SK-N-SH treated with all-trans-retinoic acid at 6 μM for 48 hours (cell line): ENCODE measurements at regions not wholly inside any gene's neighbourhood (a gene's known extent, or its start where the extent isn't known, plus 50 kb on each side); places are given as distances from the start of the nearest gene placed in this dataset.

Experiments used
- ATAC-seq: fragments of 200-7000 bp; cut with Tn5 transposase; 3 replicates; pipeline ENCODE4 v1.9.1; 2020; ENCODE audit warnings: mild to moderate bottlenecking, moderate library complexity
- ARNTL ChIP-seq: fragments of 450-650 bp; formaldehyde crosslinking; IDR thresholded peaks from 2 replicates; pipeline ENCODE4 v1.5.0; 2020; ENCODE audit warnings: low read depth, mild to moderate bottlenecking, moderate library complexity, borderline replicate concordance
- BACH2 ChIP-seq: fragments of 250-450 bp; sonication (Bioruptor Pico); IDR thresholded peaks from 2 replicates; pipeline ENCODE4 v1.9.0; 2021; ENCODE audit warnings: mild to moderate bottlenecking, borderline replicate concordance
- CSDC2 ChIP-seq: fragments of 250-450 bp; sonication (Bioruptor Pico); IDR thresholded peaks from 2 replicates; pipeline ENCODE4 v1.5.0; 2020; ENCODE audit warnings: mild to moderate bottlenecking, moderate library complexity
- ESRRG ChIP-seq: fragments of 250-450 bp; sonication (Bioruptor Pico); IDR thresholded peaks from 2 replicates; pipeline ENCODE4 v1.6.1; 2021; ENCODE audit warnings: mild to moderate bottlenecking
- GLIS3 ChIP-seq: fragments of 250-450 bp; sonication (Bioruptor Pico); IDR thresholded peaks from 2 replicates; pipeline ENCODE4 v1.5.0; 2020; ENCODE audit warnings: mild to moderate bottlenecking, moderate library complexity
- ISL1 ChIP-seq: fragments of 250-450 bp; sonication (Bioruptor Pico); IDR thresholded peaks from 2 replicates; pipeline ENCODE4 v2.1.2; 2022; ENCODE audit warnings: mild to moderate bottlenecking, moderate library complexity
- OSR1 ChIP-seq: fragments of 250-450 bp; sonication (Bioruptor Pico); IDR thresholded peaks from 2 replicates; pipeline ENCODE4 v1.8.0; 2022; ENCODE audit warnings: moderate library complexity, mild to moderate bottlenecking, inconsistent platforms
- PPARA ChIP-seq: fragments of 250-450 bp; sonication (Bioruptor Pico); IDR thresholded peaks from 2 replicates; pipeline ENCODE4 v1.5.0; 2020; ENCODE audit warnings: mild to moderate bottlenecking, borderline replicate concordance
- RARB ChIP-seq: fragments of 250-450 bp; sonication (Bioruptor Pico); IDR thresholded peaks from 2 replicates; pipeline ENCODE4 v1.8.0; 2021; ENCODE audit warnings: mild to moderate bottlenecking, moderate library complexity
- SNAI2 ChIP-seq: fragments of 250-450 bp; sonication (Bioruptor Pico); IDR thresholded peaks from 2 replicates; pipeline ENCODE4 v1.5.0; 2020; ENCODE audit warnings: mild to moderate bottlenecking, moderate library complexity
- TCF4 ChIP-seq: fragments of 250-450 bp; sonication (Bioruptor Pico); IDR thresholded peaks from 2 replicates; pipeline ENCODE4 v1.8.0; 2021; ENCODE audit warnings: mild to moderate bottlenecking, moderate library complexity, borderline replicate concordance
- TOX ChIP-seq: fragments of 250-450 bp; sonication (Bioruptor Pico); IDR thresholded peaks from 2 replicates; pipeline ENCODE4 v1.8.0; 2021; ENCODE audit warnings: mild to moderate bottlenecking, moderate library complexity, borderline replicate concordance
- ZC3H10 ChIP-seq: fragments of 250-450 bp; sonication (Bioruptor Pico); IDR thresholded peaks from 2 replicates; pipeline ENCODE4 v1.5.1; 2021; ENCODE audit warnings: mild to moderate bottlenecking, moderate library complexity
- ZFP3 ChIP-seq: fragments of 250-450 bp; sonication (Bioruptor Pico); IDR thresholded peaks from 2 replicates; pipeline ENCODE4 v1.5.0; 2020; ENCODE audit warnings: mild to moderate bottlenecking, moderate library complexity
- ZFP30 ChIP-seq: fragments of 450-650 bp; formaldehyde crosslinking; IDR thresholded peaks from 2 replicates; pipeline ENCODE4 v1.5.0; 2022; ENCODE audit warnings: mild to moderate bottlenecking, moderate library complexity
- ZNF565 ChIP-seq: fragments of 450-650 bp; formaldehyde crosslinking; conservative IDR thresholded peaks from 2 replicates; pipeline ENCODE4 v1.5.0; 2020; ENCODE audit warnings: low read depth, mild to moderate bottlenecking, moderate library complexity
- ZNF70 ChIP-seq: fragments of 450-650 bp; formaldehyde crosslinking; IDR thresholded peaks from 2 replicates; pipeline ENCODE4 v1.5.0; 2020; ENCODE audit warnings: mild to moderate bottlenecking, moderate library complexity
- ZNF8 ChIP-seq: fragments of 450-650 bp; formaldehyde crosslinking; IDR thresholded peaks from 2 replicates; pipeline ENCODE4 v1.5.0; 2020; ENCODE audit warnings: mild to moderate bottlenecking, moderate library complexity
- TF ChIP-seq, protein P1 (sequence below): fragments of 250-450 bp; sonication (Bioruptor Pico); IDR thresholded peaks from 2 replicates; pipeline ENCODE4 v1.5.1; 2020; ENCODE audit warnings: low read depth, mild to moderate bottlenecking, moderate library complexity
- TF ChIP-seq, protein P2 (sequence below): fragments of 250-450 bp; sonication (Bioruptor Pico); IDR thresholded peaks from 2 replicates; pipeline ENCODE4 v1.5.1; 2021; ENCODE audit warnings: mild to moderate bottlenecking, moderate library complexity
- TF ChIP-seq, protein P3 (sequence below): fragments of 250-450 bp; sonication (Bioruptor Pico); IDR thresholded peaks from 2 replicates; pipeline ENCODE4 v1.5.0; 2020; ENCODE audit warnings: mild to moderate bottlenecking, moderate library complexity
- TF ChIP-seq, protein P4 (sequence below): fragments of 250-450 bp; sonication (Bioruptor Pico); IDR thresholded peaks from 2 replicates; pipeline ENCODE4 v1.8.0; 2020; ENCODE audit warnings: mild to moderate bottlenecking, moderate library complexity, borderline replicate concordance

DNA sequence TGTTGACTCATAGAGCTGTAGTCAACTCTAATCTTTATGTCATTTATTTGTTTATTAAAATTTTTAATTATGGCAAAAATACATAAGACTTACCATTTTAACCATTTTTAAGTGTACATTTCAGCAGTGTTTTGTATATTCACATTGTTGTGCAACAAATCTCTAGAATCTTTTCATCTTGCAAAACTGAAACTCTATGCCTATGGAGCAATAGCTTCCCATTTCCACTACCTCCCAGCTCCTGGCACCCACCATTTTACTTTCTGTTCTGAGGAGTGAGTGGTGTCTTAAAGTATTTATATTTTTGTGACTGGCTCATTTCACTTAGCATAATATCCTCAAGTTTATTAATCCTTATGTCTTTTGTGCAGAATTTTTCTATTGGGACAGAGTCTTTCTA lies 181.0 kb downstream of the GPAT3 start:
- TF ChIP-seq CSDC2 (CRISPR knock-in tag) (no peak), RARB (CRISPR knock-in tag) (no peak), ZNF70 (CRISPR knock-in tag) (no peak), BACH2 (CRISPR knock-in tag) (no peak), SNAI2 (CRISPR knock-in tag) (no peak), ZNF8 (no peak), ZNF565 (CRISPR knock-in tag) (no peak), TCF4 (CRISPR knock-in tag) (no peak), ZC3H10 (CRISPR knock-in tag) (no peak), ZFP3 (CRISPR knock-in tag) (no peak), ESRRG (CRISPR knock-in tag) (no peak), GLIS3 (CRISPR knock-in tag) (no peak), PPARA (CRISPR knock-in tag) (no peak), OSR1 (CRISPR knock-in tag) (no peak), ZFP30 (CRISPR knock-in tag) (no peak)
- TF ChIP-seq, protein P1, sequence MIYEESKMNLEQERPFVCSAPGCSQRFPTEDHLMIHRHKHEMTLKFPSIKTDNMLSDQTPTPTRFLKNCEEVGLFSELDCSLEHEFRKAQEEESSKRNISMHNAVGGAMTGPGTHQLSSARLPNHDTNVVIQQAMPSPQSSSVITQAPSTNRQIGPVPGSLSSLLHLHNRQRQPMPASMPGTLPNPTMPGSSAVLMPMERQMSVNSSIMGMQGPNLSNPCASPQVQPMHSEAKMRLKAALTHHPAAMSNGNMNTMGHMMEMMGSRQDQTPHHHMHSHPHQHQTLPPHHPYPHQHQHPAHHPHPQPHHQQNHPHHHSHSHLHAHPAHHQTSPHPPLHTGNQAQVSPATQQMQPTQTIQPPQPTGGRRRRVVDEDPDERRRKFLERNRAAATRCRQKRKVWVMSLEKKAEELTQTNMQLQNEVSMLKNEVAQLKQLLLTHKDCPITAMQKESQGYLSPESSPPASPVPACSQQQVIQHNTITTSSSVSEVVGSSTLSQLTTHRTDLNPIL (CRISPR knock-in tag) = no peak
- TF ChIP-seq, protein P2, sequence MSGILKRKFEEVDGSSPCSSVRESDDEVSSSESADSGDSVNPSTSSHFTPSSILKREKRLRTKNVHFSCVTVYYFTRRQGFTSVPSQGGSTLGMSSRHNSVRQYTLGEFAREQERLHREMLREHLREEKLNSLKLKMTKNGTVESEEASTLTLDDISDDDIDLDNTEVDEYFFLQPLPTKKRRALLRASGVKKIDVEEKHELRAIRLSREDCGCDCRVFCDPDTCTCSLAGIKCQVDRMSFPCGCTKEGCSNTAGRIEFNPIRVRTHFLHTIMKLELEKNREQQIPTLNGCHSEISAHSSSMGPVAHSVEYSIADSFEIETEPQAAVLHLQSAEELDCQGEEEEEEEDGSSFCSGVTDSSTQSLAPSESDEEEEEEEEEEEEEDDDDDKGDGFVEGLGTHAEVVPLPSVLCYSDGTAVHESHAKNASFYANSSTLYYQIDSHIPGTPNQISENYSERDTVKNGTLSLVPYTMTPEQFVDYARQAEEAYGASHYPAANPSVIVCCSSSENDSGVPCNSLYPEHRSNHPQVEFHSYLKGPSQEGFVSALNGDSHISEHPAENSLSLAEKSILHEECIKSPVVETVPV (CRISPR knock-in tag) = no peak
- TF ChIP-seq, protein P3, sequence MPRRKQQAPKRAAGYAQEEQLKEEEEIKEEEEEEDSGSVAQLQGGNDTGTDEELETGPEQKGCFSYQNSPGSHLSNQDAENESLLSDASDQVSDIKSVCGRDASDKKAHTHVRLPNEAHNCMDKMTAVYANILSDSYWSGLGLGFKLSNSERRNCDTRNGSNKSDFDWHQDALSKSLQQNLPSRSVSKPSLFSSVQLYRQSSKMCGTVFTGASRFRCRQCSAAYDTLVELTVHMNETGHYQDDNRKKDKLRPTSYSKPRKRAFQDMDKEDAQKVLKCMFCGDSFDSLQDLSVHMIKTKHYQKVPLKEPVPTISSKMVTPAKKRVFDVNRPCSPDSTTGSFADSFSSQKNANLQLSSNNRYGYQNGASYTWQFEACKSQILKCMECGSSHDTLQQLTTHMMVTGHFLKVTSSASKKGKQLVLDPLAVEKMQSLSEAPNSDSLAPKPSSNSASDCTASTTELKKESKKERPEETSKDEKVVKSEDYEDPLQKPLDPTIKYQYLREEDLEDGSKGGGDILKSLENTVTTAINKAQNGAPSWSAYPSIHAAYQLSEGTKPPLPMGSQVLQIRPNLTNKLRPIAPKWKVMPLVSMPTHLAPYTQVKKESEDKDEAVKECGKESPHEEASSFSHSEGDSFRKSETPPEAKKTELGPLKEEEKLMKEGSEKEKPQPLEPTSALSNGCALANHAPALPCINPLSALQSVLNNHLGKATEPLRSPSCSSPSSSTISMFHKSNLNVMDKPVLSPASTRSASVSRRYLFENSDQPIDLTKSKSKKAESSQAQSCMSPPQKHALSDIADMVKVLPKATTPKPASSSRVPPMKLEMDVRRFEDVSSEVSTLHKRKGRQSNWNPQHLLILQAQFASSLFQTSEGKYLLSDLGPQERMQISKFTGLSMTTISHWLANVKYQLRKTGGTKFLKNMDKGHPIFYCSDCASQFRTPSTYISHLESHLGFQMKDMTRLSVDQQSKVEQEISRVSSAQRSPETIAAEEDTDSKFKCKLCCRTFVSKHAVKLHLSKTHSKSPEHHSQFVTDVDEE = no peak
- no peak for ATAC-seq

DNA sequence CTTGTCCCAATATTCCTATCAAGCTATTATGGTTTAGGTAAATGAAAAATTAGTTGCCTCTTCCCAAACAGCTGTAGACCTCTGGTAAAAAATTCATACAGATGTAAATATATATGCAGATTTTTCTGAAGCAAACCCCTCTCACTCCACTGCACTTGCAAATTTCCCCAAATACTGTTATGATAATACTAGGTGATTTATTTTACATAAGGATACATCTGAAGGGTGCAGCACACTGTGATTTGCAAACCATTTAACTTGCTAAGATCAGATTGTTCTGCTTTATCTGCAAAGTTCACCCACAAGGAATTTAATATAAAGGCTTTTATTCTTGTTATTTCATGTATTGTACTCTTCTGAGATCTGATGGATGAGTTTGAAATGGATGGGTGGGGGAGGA lies 177.0 kb downstream of the GPAT3 start:
- TF ChIP-seq GLIS3 (CRISPR knock-in tag) = no peak
- TF ChIP-seq ISL1 = no peak
- no peak for TF ChIP-seq ZNF565 (CRISPR knock-in tag)
- no peak for TF ChIP-seq OSR1 (CRISPR knock-in tag)
- no peak for TF ChIP-seq ARNTL (CRISPR knock-in tag)
- TF ChIP-seq PPARA (CRISPR knock-in tag) = no peak
- TF ChIP-seq, protein P4, sequence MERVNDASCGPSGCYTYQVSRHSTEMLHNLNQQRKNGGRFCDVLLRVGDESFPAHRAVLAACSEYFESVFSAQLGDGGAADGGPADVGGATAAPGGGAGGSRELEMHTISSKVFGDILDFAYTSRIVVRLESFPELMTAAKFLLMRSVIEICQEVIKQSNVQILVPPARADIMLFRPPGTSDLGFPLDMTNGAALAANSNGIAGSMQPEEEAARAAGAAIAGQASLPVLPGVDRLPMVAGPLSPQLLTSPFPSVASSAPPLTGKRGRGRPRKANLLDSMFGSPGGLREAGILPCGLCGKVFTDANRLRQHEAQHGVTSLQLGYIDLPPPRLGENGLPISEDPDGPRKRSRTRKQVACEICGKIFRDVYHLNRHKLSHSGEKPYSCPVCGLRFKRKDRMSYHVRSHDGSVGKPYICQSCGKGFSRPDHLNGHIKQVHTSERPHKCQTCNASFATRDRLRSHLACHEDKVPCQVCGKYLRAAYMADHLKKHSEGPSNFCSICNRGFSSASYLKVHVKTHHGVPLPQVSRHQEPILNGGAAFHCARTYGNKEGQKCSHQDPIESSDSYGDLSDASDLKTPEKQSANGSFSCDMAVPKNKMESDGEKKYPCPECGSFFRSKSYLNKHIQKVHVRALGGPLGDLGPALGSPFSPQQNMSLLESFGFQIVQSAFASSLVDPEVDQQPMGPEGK (CRISPR knock-in tag) = no peak
- TF ChIP-seq ZFP30 (CRISPR knock-in tag) = no peak
- no peak for TF ChIP-seq TOX (CRISPR knock-in tag)
- no peak for TF ChIP-seq ESRRG (CRISPR knock-in tag)
- TF ChIP-seq, protein P3 = no peak
- no peak for TF ChIP-seq RARB (CRISPR knock-in tag)
- no peak for TF ChIP-seq TCF4 (CRISPR knock-in tag)
- TF ChIP-seq, protein P1 (CRISPR knock-in tag) = no peak
- no peak for TF ChIP-seq ZFP3 (CRISPR knock-in tag)
- no peak for ATAC-seq
